SH-SY5Y (cell line): ENCODE measurements at regions not wholly inside any gene's neighbourhood (a gene's known extent, or its start where the extent isn't known, plus 50 kb on each side); places are given as distances from the start of the nearest gene placed in this dataset.
A peak's percentile ranks its signal among the peaks of the same experiment; 100 is the strongest.

Experiments
- GATA2 ChIP-seq: IDR thresholded peaks from 2 replicates; pipeline ENCODE4 v1.6.1; 2011; ENCODE audit warnings: mild to moderate bottlenecking, low read depth, low read length
- GATA3 ChIP-seq: IDR thresholded peaks from 2 replicates; pipeline ENCODE4 v1.6.1; 2011; ENCODE audit warnings: low read depth, mild to moderate bottlenecking, low read length, moderate library complexity

DNA sequence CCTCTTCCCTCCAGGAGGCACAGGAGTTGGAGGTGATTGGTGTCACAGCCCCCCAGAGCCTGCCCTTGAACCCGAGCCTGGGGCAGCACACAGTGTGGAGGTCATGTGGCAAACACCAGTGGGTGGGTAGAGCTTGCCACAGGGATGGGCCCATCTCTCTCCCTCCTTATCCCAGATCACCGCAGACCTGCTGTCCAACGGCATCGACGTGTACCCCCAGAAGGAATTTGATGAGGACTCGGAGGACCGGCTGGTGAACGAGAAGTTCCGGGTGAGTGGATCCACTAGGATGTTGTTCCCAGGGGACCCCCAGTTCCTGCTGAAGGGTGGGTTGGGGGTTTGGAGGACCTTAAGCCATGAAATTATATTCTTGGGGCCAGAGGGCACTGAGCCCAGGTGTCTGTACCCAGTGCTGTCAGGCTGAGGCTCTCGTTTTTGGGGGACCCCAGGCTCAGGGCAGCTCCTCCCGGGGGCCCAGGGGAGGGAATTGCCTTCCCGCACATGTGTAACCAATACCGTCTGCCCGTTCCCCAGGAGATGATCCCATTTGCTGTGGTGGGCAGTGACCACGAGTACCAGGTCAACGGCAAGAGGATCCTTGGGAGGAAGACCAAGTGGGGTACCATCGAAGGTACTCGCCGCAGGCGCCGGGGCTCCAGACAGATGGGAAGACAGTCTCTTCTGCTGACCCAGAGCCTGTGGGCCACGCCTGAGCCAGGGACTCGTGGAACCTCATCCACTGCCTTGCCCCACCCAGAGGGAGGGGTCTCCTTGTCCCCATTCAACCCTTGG is 351.9 kb downstream of the SEC14L1 start:
- TF ChIP-seq GATA3 = no peak
- no peak for TF ChIP-seq GATA2

DNA sequence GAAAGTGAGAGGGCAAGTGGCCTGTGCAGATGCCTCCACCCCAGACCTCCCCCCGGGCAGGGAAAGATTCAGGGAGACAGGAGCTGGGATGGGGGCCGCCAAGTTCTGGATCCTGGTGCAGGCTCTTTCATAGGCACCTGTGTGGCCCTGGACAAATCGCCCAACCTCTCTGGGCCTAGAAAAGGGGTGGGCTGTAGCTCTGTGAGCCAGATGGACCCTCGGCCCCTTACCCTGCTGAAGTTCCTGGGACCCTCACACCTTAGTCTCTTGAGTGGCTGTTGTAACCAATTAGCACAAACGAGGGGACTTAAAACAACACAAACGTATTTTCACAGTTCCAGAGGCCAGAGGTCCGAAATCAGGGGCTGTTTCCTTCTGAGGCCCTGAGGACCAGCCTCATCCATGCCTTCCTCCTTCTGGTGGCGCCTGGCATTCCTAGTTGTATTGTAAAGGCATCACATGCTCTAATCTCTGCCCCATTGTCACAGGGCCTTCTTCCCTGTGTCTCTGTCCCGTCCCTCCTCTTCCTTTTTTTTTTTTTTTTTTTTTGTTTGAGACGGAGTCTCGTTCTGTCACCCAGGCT is 352.6 kb downstream of the SEC14L1 start:
- TF ChIP-seq GATA3 = no peak
- TF ChIP-seq GATA2 = no peak

DNA sequence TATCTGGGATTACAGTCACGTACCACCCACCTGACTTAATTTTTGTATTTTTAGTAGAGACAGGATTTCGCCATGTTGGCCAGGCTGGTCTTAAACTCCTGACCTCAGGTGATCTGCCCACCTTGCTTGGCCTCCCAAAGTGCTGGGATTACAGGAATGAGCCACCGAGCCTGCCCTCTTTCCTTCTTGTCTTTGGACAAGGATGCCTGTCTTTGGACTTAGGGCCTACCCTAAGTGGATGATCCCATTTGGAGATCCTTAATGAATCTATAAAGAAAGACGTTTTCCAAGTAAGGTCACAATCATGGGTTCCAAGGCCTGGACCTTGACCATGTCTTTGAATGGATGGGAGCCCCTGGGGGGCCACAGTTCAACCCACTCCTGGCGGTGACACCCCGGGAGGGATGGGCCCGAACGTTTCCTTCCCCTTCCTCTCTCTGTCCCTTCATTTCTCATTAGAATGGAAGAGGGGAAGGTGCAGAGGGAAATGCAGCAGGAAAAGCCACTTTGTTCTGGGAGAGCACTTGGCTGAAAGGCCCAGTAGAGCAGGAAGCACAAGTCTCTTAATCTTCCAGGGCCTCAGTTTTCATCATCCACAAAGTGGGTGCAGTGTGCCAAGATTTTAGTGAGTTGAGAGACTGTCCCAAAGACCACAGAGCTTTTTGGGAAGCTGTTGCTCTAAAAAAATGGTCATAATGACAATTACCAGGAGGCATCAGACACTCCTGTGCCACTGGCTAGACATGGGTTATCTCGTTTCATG is 353.3 kb downstream of the SEC14L1 start:
- TF ChIP-seq GATA2 = no peak
- TF ChIP-seq GATA3 = no peak

DNA sequence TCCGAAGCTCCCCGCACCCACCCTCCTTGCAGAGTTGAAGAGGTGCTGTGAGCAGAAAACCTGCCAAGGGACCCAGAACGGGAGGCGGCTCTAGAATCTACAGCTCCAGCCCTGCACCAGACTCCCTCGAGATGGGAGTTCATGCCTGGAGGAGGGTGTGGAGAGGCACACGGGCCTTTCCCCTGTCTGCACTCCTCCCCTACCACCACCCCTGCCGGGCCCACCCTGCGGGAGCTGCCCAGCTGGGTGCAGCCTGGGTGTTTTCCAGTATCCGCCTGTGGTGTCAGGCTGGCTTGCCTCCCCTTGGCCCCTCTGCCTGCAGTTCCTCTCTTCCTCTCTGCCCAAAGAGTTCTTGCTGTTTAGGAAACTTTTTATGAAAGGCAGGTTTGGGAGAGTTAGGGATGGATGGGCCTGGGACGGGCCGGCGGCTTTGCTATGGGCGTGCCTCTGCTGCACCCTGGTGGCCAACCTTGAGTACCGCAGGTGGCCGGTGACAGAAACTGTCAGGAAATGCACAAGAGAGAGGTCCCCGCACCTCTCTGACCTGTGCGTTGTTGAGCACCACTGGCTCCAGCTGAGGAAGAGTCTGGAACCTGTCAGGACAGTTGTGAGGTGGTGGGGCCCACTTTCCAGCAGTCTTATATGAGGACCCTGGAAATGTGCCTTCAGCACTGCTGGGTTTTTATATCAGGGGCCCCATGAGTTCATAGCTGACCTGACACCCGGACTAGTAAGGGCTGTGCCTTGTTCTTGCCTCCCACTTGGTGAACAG is 354.1 kb downstream of the SEC14L1 start:
- no peak for TF ChIP-seq GATA3
- TF ChIP-seq GATA2 = no peak

DNA sequence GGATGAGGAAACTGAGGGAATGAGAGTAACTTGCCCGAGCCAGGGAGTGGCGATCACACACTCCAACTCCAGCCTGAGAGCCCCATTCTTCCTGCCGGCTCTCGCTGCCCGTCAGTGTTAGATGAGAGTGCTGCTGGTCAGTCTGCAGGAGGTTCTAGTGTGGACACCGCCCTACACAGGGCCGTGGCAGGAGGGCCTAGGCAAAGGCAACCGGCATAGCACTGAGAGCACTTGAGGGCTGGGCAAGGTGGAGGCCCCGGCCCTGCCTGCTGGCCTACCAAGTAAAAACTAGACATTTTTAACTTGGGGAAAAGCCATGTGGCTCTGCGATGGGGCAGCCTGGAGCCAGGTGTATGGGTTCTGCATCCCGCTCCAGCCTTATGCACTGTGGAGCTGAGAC is 354.8 kb downstream of the SEC14L1 start:
- TF ChIP-seq GATA2 (no peak), GATA3 (no peak)

DNA sequence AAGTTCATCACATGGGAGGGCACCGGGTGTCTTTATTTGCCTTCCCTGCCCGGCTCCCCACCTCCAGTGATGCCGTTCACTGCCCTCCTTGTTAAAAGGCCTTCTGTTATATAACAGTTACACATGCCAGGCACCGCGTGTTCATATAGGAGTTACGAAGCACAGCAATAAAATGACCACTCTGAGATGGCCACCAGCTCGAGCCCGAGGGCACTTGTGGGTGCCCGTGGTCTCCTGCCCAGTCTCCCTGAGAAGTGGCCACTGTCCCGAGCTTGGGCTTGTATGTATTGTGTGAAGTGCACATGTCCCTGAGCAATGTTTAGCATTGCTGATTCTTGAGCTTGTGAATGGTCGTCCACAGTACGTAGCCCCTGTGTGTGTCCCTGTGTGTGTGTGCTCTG is 355.6 kb downstream of the SEC14L1 start:
- no peak for TF ChIP-seq GATA2
- no peak for TF ChIP-seq GATA3

DNA sequence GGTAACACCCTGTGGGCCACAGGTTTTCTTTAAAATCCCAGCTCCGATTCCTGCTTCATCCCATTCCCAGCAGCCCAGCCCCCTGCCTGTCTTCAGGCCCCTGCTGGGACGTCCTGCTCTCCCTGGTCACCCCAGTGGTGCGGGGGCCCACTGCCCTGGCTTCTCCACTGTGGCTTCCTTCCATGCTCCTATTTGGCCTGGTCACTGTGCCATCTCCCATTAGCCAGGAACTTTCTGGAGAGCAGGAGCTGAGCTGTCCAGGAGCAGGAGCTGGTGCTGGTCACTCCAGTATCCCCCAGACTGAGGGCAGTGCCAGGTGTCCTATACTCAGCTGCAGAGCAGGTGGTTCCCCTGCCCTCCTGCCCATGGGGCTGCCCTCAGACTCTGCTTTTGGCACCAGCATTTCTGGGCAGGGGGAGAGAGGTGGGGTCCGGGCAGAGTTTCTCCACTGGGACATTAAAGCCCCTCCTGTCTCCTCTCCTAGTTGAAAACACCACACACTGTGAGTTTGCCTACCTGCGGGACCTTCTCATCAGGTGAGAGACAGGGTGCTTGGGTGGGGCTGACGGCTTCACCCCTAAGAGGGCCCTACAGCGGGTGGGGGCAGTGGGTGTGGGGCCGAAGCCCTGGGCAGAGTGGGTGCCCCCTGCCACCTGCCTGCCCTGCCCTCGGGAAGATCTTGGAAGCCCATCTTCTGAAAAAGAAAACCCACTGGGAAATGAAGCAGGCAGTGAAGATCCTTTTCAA is 356.2 kb downstream of the SEC14L1 start:
- TF ChIP-seq GATA3 (no peak), GATA2 (no peak)

DNA sequence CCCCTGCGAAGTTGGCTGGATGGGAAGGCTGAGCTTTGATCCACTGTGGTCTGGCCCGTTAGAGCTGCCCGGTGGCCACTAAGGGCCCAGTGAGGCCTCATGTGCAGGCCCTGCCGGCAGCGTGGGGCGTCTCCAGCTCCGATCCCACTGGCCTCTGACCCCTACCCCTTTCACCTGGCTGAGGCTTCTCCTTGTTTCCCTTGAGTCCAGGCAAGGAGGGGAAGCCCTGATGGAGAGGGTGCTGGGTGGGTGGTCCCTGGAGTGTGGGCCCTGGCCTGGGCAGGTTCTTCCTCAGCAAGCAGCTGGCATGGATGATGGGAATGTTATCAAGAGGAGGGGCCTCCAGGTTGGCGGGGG is 356.8 kb downstream of the SEC14L1 start:
- TF ChIP-seq GATA2 (no peak), GATA3 (no peak)

DNA sequence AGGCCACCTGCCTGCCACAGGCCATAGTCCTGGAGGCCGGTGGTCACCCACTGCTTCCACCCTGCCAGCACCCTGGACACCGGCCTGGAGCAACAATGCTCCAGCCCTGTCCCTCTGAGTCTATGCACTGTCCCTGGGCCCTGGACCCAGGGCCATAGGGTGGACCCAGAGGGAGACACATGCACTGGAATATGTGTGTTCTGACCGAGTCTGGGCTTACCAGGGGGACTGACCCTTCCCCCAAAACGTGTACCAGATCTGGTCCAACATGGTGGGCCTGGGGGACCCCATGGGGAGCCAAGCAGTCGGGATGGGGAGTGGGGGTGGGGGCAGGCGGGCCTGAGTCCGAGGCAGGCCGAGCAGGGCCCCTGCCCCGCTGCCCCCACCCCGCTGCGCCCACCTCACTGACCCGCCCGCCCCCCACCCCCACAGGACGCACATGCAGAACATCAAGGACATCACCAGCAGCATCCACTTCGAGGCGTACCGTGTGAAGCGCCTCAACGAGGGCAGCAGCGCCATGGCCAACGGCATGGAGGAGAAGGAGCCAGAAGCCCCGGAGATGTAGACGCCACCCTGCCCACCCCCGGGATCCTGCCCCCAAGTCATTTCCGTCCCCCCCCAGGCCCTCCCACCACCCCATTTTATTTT is 357.4 kb downstream of the SEC14L1 start:
- TF ChIP-seq GATA2 = no peak
- no peak for TF ChIP-seq GATA3

DNA sequence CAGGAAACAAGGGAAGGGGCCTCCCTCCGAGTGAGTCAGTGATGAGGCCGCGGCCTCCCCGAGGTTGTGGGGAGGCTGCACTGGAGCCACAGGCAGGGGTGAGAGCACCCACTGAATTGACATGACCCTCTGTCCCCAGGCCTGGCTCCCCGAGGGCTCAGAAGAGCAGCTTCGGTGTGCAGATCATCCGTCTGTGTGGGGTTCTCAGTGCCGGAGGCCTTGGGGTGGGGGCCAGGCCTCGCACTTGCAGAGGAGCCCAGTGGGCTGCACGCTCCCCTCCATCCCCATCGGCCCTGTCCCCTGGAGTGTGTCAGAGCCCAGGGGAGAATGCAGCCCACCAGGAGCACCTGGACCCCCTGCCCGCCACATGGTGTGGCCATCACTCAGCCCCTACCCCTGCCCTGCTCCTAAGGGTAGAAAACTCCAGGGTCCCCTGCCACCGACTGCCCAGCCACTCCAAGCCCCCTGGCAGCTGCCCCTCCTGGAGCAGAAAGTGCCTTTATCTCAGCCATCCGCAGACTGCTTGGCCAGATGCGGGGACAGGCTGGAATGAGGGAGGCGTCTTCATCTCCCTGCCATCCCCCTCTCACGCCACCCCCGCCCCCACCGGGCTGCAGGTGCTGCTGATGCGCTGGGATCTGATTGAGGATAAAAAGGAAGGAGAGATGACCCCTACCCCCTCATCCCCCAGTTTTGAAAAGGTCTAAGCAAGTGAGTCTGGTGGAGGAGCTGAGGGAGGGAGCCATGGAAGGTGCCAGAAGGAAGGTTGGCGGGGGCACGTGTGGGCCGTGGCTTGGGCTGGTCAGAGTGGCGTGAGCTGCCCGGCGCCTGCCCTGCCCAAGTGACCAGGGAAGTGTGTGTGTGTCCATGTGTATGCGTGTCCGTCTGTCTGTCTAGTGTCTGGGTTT is 358.3 kb downstream of the SEC14L1 start:
- TF ChIP-seq GATA3 (no peak), GATA2 (peak; percentile 63)

DNA sequence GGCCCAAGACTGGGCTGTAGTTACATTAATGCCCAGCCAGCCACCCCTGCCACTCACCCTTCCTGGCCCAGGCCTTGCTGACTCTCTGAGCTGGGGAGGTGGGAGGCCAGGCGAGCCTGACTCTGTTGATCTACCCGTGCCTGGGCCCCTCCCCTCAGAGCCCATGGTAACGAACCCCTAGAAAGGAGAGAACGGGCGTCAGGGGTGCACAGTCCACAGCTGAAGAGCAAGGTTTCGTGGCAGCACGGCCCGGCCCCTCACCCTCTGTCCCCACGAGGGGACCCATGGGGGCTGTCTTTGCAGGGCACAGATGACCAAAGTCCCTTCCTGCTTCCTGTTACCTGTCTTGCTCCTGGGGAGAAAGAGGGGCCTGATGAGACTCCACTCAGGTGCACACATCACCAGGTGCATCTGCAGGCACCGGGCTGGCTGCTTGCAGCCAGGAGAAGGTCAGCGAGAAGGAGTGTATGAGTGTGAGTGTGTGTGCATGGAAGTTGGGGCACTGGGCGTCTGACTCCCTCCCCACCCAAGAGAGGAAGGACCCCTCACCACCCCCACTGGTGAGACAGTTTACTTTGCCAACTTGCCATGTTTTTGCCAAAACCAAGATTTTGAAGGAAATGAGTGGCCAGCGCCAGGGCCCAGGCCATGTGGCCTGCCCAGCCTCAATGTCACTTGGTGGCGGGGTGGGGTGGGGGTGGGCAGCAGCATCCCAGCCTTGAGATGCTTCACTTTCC is 359.1 kb downstream of the SEC14L1 start:
- TF ChIP-seq GATA2 (no peak), GATA3 (no peak)

DNA sequence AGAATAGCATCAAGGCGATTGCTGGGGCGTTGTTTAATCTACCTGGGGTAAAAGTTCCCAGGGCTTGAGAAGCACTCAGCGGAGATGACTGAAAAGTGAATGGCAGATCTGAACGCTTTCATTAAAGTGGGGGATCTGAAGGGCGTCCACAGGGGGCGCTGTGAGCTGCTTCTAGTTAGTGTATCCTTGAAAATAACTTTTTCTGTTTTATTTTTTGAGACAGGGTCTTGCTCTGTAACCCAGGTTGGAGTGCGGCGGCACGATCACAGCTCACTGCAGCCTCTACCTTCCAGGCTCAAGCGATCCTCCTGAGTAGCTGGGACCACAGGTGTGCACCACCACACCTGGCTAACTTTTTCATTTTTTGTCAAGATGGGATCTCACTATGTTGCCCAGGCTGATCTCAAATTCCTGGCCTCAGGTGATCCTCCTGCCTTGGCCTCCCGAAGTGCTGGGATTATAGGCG is 360.4 kb downstream of the SEC14L1 start:
- TF ChIP-seq GATA3 (no peak), GATA2 (no peak)
